Uterus (tissue), 3 donors: ENCODE measurements at regions not wholly inside any gene's neighbourhood (a gene's known extent, or its start where the extent isn't known, plus 50 kb on each side); places are given as distances from the start of the nearest gene placed in this dataset.
"Not testable (repeated sequence)": the region's sequence is repeated elsewhere in the genome, so short reads cannot be mapped to it uniquely, and the experiment has no call there.

ENCODE experiments used
- DNase-seq, 2 donors: peaks; one replicate each; pipeline ENCODE4 v3.0.0-alpha.2; 2019 to 2020
- H3K27ac ChIP-seq, 2 donors: fragments of 200-600 bp; sonication (generic); 1 replicate in 1 of 2; 2 replicates in 1 of 2; pipeline ENCODE4 v1.5.1; 2016 to 2018
- H3K27me3 ChIP-seq, 2 donors: fragments of 200-600 bp; sonication (generic); one replicate each; pipeline ENCODE4 v1.5.1; 2018 to 2019; ENCODE audit warnings: control low read depth in 1 of 2
- H3K36me3 ChIP-seq, 2 donors: fragments of 200-600 bp; sonication (generic); one replicate each; pipeline ENCODE4 v1.5.1; 2019; ENCODE audit warnings: control low read depth in 1 of 2
- H3K4me1 ChIP-seq, 2 donors: fragments of 200-600 bp; sonication (generic); one replicate each; pipeline ENCODE4 v1.5.1; 2018 to 2019; ENCODE audit warnings: control low read depth in 1 of 2
- H3K4me3 ChIP-seq, 2 donors: fragments of 200-600 bp; sonication (generic); 1 replicate in 1 of 2; 2 replicates in 1 of 2; pipeline ENCODE4 v1.5.1; 2018 to 2019; ENCODE audit warnings: mild to moderate bottlenecking in 1 of 2
- H3K9me3 ChIP-seq, 2 donors: fragments of 200-600 bp; sonication (generic); one replicate each; pipeline ENCODE4 v1.5.1; 2019; ENCODE audit warnings: control low read depth in 1 of 2
- CTCF ChIP-seq, 4 experiments: fragments of 200-600 bp in 2 of 4; fragments of 450-650 bp in 2 of 4; sonication (generic) in 2 of 4; IDR thresholded peaks; one replicate each; pipeline ENCODE4 v1.5.1; 2016 to 2019; ENCODE audit warnings: antibody characterized with exemption in 4 of 4, mild to moderate bottlenecking in 2 of 4, moderate library complexity in 1 of 4
- POLR2A ChIP-seq, 2 donors: fragments of 450-650 bp; IDR thresholded peaks; one replicate each; pipeline ENCODE4 v1.6.1; 2016; ENCODE audit warnings: antibody characterized with exemption in 2 of 2, mild to moderate bottlenecking in 1 of 2, moderate library complexity in 1 of 2
- intact Hi-C: fragments of 100-400 bp; cut with DNase I; formaldehyde crosslinking; loops from one replicate; pipeline ENCODE4 v1.15.1; 2023; ENCODE audit warnings: low total_unique reads
- donor health status: DM: yes; HTN: yes; CAD: no.

- intact Hi-C loops, result no loop called here
- H3K27ac ChIP-seq, result no peak overlapping the region
- H3K36me3 ChIP-seq, result no peaks in the 10 kb centered on the region
- DNase-seq, result no peak
- H3K9me3 ChIP-seq, result peaks cover 0 to 2% of the 10 kb centered on the region in 2 donors
- no peaks in the 10 kb centered on the region for H3K4me1 ChIP-seq
- no peaks in the 10 kb centered on the region for H3K27me3 ChIP-seq
- TF ChIP-seq CTCF (IDR thresholded peaks at IDR 0.05) (no peak), POLR2A (IDR thresholded peaks at IDR 0.05) (no peak)
- H3K4me3 ChIP-seq, result no peak overlapping the region
These were observed 1288.6 kb upstream of the EYS start for GRCh38 chr6:66995669-66996068.

GRCh38 chr6:66993708-66994107 is 1286.7 kb upstream of the EYS start:
- H3K4me1 ChIP-seq, H3K9me3 ChIP-seq, H3K27me3 ChIP-seq, H3K36me3 ChIP-seq, H3K4me3 ChIP-seq, H3K27ac ChIP-seq, DNase-seq, intact Hi-C loops: not testable (repeated sequence)

- intact Hi-C loops, result no loop called here
- Histone ChIP-seq H3K9me3 (peaks cover 0 to 4% of the 10 kb centered on the region in 2 donors), H3K4me3 (no peak overlapping the region), H3K27me3 (no peaks in the 10 kb centered on the region), H3K36me3 (no peaks in the 10 kb centered on the region), H3K4me1 (no peaks in the 10 kb centered on the region), H3K27ac (no peak overlapping the region)
- TF ChIP-seq POLR2A (IDR thresholded peaks at IDR 0.05), result no peak
- TF ChIP-seq CTCF (IDR thresholded peaks at IDR 0.05), result no peak
- DNase-seq, result no peak
These were observed 1286.2 kb upstream of the EYS start for GRCh38 chr6:66993272-66993671.

- Histone ChIP-seq H3K4me3 (no peak overlapping the region), H3K9me3 (peaks cover 0 to 4% of the 10 kb centered on the region in 2 donors), H3K27me3 (no peaks in the 10 kb centered on the region), H3K4me1 (no peaks in the 10 kb centered on the region), H3K27ac (no peak overlapping the region), H3K36me3 (no peaks in the 10 kb centered on the region)
- DNase-seq, result no peak
- intact Hi-C loops, result no loop called here
- TF ChIP-seq CTCF (IDR thresholded peaks at IDR 0.05) (no peak), POLR2A (IDR thresholded peaks at IDR 0.05) (no peak)
These were observed 1285.6 kb upstream of the EYS start for GRCh38 chr6:66992660-66993059.

- no peak overlapping the region for H3K4me3 ChIP-seq
- DNase-seq, result no peak
- intact Hi-C loops, result no loop called here
- H3K4me1 ChIP-seq, result no peaks in the 10 kb centered on the region
- H3K36me3 ChIP-seq, result no peaks in the 10 kb centered on the region
- no peak overlapping the region for H3K27ac ChIP-seq
- peaks cover 0 to 4% of the 10 kb centered on the region in 2 donors for H3K9me3 ChIP-seq
- TF ChIP-seq POLR2A (IDR thresholded peaks at IDR 0.05) (no peak), CTCF (IDR thresholded peaks at IDR 0.05) (no peak)
- no peaks in the 10 kb centered on the region for H3K27me3 ChIP-seq
These were observed 1279.9 kb upstream of the EYS start for GRCh38 chr6:66986940-66987339.

GRCh38 chr6:66985816-66986215 is 1278.8 kb upstream of the EYS start:
- Histone ChIP-seq H3K4me3 (no peak overlapping the region), H3K4me1 (no peaks in the 10 kb centered on the region), H3K36me3 (no peaks in the 10 kb centered on the region), H3K9me3 (peaks cover 0 to 3% of the 10 kb centered on the region in 2 donors), H3K27me3 (no peaks in the 10 kb centered on the region), H3K27ac (no peak overlapping the region)
- DNase-seq, result no peak
- TF ChIP-seq CTCF (IDR thresholded peaks at IDR 0.05) (no peak), POLR2A (IDR thresholded peaks at IDR 0.05) (no peak)
- intact Hi-C loops, result no loop called here
